ENCODE measurements at regions not wholly inside any gene's neighbourhood (a gene's known extent, or its start where the extent isn't known, plus 50 kb on each side); places are given as distances from the start of the nearest gene placed in this dataset.
"Not testable (repeated sequence)": the region's sequence is repeated elsewhere in the genome, so short reads cannot be mapped to it uniquely, and the experiment has no call there.

DNA sequence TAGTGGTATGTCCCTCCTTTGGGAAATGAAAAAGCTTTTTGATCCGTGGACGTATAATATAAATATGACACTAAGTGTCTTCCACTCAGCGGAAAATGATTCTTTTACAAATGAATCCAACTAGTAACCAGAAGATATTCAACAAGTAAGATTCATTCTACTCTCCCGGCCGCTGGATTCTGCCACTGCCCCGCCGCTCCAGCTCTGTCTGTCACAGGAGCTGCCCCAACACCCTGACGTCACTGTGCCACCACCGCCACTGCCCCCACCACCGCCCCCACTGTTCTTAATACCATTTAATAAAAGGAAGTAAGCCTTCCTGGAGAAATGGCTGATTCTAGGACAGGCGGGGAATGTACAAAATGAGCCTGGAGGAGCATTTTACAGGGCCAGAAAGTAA lies 180.8 kb upstream of the PLGLB2 start:
- TF ChIP-seq, protein P1, sequence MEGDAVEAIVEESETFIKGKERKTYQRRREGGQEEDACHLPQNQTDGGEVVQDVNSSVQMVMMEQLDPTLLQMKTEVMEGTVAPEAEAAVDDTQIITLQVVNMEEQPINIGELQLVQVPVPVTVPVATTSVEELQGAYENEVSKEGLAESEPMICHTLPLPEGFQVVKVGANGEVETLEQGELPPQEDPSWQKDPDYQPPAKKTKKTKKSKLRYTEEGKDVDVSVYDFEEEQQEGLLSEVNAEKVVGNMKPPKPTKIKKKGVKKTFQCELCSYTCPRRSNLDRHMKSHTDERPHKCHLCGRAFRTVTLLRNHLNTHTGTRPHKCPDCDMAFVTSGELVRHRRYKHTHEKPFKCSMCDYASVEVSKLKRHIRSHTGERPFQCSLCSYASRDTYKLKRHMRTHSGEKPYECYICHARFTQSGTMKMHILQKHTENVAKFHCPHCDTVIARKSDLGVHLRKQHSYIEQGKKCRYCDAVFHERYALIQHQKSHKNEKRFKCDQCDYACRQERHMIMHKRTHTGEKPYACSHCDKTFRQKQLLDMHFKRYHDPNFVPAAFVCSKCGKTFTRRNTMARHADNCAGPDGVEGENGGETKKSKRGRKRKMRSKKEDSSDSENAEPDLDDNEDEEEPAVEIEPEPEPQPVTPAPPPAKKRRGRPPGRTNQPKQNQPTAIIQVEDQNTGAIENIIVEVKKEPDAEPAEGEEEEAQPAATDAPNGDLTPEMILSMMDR (IDR thresholded peaks at IDR 0.05; ENCODE audit: low read depth, low read length), result not testable (repeated sequence)
- not testable (repeated sequence) for TF ChIP-seq POLR2A (IDR thresholded peaks at IDR 0.05; ENCODE audit: extremely low read depth, insufficient read length)
- TF ChIP-seq, protein P2, sequence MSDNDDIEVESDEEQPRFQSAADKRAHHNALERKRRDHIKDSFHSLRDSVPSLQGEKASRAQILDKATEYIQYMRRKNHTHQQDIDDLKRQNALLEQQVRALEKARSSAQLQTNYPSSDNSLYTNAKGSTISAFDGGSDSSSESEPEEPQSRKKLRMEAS (IDR thresholded peaks at IDR 0.05; ENCODE audit: low read depth, low read length), result not testable (repeated sequence)
